Caco-2 (cell line): ENCODE measurements at regions not wholly inside any gene's neighbourhood (a gene's known extent, or its start where the extent isn't known, plus 50 kb on each side); places are given as distances from the start of the nearest gene placed in this dataset.

Experiments
- BruUV-seq: library from RNA; stranded (reverse); fragments of 400-500 nt; replicated peaks from 2 replicates; lab custom pipeline; 2021; lab: Mats Ljungman, UMichigan
- CTCF ChIA-PET: fragments of 300-600 bp; sonication (Branson Sonifier 250); formaldehyde crosslinking; loops from one replicate; lab custom pipeline; 2022; ENCODE audit warnings: antibody characterized with exemption; lab: Charles Lee
- POLR2A ChIA-PET: fragments of 300-600 bp; sonication (Branson Sonifier 250); formaldehyde crosslinking; loops from one replicate; lab custom pipeline; 2022; ENCODE audit warnings: antibody characterized with exemption; lab: Charles Lee
- DNase-seq, 2 experiments: peaks; one replicate each; pipeline versions ENCODE4 v3.0.0 to v3.0.0-alpha.2; 2020 to 2022
- H3K27me3 ChIP-seq: replicated peaks from 2 replicates; pipeline ENCODE4 v1.6.0; 2011; ENCODE audit warnings: low read length; ENCODE audit not compliant: control insufficient read depth, insufficient read depth
- H3K36me3 ChIP-seq: 2 replicates; pipeline ENCODE4 v1.5.1; 2011; ENCODE audit warnings: low read length; ENCODE audit not compliant: control insufficient read depth, insufficient read depth
- H3K4me1 ChIP-seq: fragments of 250-450 bp; sonication (Bioruptor Pico); 2 replicates; pipeline ENCODE4 v1.5.1; 2020; ENCODE audit warnings: mild to moderate bottlenecking
- H3K4me3 ChIP-seq: 2 replicates; pipeline ENCODE4 v1.5.1; 2011; ENCODE audit warnings: low read depth, mild to moderate bottlenecking, control low read depth, low read length
- H3K9me3 ChIP-seq: fragments of 250-450 bp; sonication (Bioruptor Pico); 2 replicates; pipeline ENCODE4 v1.5.1; 2020; ENCODE audit warnings: mild to moderate bottlenecking, moderate library complexity
- H3K27ac Mint-ChIP-seq: one replicate; pipeline ENCODE4 v1.8.0; 2022; ENCODE audit warnings: mixed read lengths; ENCODE audit not compliant: unreplicated experiment
- H3K27me3 Mint-ChIP-seq: one replicate; pipeline ENCODE4 v1.8.0; 2022; ENCODE audit warnings: mixed read lengths; ENCODE audit not compliant: insufficient read depth, unreplicated experiment
- H3K36me3 Mint-ChIP-seq: one replicate; pipeline ENCODE4 v1.8.0; 2022; ENCODE audit warnings: mild to moderate bottlenecking, mixed read lengths; ENCODE audit not compliant: insufficient read depth, unreplicated experiment
- H3K4me1 Mint-ChIP-seq: one replicate; pipeline ENCODE4 v1.8.0; 2022; ENCODE audit warnings: low read depth, mixed read lengths; ENCODE audit not compliant: unreplicated experiment
- H3K4me3 Mint-ChIP-seq: one replicate; pipeline ENCODE4 v1.8.0; 2022; ENCODE audit warnings: mild to moderate bottlenecking, moderate library complexity, mixed read lengths; ENCODE audit not compliant: unreplicated experiment
- H3K9me3 Mint-ChIP-seq: one replicate; pipeline ENCODE4 v1.8.0; 2022; ENCODE audit warnings: mixed read lengths; ENCODE audit not compliant: unreplicated experiment
- intact Hi-C: fragments of 100-400 bp; cut with micrococcal nuclease; formaldehyde crosslinking; loops from one replicate; pipeline ENCODE4 v1.10.0; 2022; ENCODE audit not compliant: unreplicated experiment
- TF ChIP-seq, protein P1 (sequence below), 2 experiments: fragments of 200-600 bp in 1 of 2; IDR thresholded peaks; 1 replicate in 1 of 2; 2 replicates in 1 of 2; pipeline versions ENCODE4 v1.5.1 to v1.8.0; 2011 to 2022; ENCODE audit warnings: antibody characterized with exemption in 1 of 2, control low read depth in 1 of 2, inconsistent platforms in 1 of 2, low read depth in 1 of 2, low read length in 1 of 2, mild to moderate bottlenecking in 1 of 2, moderate library complexity in 1 of 2; ENCODE audit not compliant: insufficient read depth in 1 of 2, severe bottlenecking in 1 of 2, unreplicated experiment in 1 of 2

GRCh38 chr13:111623208-111623607 lies 302.8 kb downstream of the TEX29 start:
- Histone ChIP-seq H3K4me1 (no peaks in the 10 kb centered on the region), H3K4me3 (no peak overlapping the region), H3K27me3 (no peaks in the 10 kb centered on the region), H3K9me3 (no peaks in the 10 kb centered on the region), H3K36me3 (no peaks in the 10 kb centered on the region)
- Mint-ChIP-seq H3K36me3 (no peaks in the 10 kb centered on the region), H3K4me1 (no peaks in the 10 kb centered on the region), H3K4me3 (no peak overlapping the region), H3K27me3 (peaks cover 7% of the 10 kb centered on the region), H3K9me3 (no peaks in the 10 kb centered on the region), H3K27ac (no peak overlapping the region)
- TF ChIP-seq, protein P1, sequence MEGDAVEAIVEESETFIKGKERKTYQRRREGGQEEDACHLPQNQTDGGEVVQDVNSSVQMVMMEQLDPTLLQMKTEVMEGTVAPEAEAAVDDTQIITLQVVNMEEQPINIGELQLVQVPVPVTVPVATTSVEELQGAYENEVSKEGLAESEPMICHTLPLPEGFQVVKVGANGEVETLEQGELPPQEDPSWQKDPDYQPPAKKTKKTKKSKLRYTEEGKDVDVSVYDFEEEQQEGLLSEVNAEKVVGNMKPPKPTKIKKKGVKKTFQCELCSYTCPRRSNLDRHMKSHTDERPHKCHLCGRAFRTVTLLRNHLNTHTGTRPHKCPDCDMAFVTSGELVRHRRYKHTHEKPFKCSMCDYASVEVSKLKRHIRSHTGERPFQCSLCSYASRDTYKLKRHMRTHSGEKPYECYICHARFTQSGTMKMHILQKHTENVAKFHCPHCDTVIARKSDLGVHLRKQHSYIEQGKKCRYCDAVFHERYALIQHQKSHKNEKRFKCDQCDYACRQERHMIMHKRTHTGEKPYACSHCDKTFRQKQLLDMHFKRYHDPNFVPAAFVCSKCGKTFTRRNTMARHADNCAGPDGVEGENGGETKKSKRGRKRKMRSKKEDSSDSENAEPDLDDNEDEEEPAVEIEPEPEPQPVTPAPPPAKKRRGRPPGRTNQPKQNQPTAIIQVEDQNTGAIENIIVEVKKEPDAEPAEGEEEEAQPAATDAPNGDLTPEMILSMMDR (IDR thresholded peaks at IDR 0.05; ENCODE audit: insufficient read depth in 1 of 2, low read depth in 1 of 2, low read length in 1 of 2, severe bottlenecking in 1 of 2, unreplicated experiment in 1 of 2), result no peak
- POLR2A ChIA-PET, result no interaction called here
- CTCF ChIA-PET, result no interaction called here
- no peak for DNase-seq
- intact Hi-C loops, result no loop called here
- BruUV-seq, result no TSS peak

DNA sequence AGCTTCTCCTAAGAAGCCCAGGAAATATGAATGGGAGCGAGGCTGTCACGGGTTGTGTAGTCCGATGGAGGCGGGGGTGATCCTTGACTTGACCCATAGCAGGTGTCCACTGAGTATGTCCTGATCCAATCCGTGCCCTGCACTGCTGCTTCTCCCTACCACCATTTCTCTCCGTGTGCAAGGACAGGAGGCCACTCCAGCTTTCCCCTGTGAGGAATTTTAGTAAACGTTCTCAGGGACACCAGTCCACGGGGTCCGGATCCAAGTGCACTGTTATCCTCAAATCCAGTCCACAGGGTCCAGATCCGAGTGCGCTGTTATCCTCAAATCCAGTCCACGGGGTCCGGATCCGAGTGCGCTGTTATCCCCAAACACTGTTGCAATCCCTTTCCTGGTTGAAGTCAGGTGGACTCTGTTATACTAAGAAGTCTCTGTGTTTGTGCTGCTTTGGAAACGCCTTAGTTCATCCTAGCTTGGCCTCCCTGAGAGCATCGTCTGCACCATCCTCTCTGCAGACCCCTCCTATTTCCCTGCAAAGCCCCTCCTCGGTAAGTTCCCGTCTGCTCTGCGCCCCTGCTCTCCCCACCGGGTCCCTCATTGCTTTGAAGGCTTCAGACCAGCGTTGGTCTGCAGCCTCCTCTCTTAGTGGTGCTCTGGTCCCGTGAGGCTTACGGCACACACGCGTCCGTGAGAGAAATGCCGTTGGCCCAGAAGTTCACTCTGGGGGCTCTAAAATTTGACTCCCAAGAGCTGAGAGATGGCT lies 303.5 kb downstream of the TEX29 start:
- no TSS peak for BruUV-seq
- POLR2A ChIA-PET, result no interaction called here
- no peak overlapping the region for H3K4me3 Mint-ChIP-seq

DNA sequence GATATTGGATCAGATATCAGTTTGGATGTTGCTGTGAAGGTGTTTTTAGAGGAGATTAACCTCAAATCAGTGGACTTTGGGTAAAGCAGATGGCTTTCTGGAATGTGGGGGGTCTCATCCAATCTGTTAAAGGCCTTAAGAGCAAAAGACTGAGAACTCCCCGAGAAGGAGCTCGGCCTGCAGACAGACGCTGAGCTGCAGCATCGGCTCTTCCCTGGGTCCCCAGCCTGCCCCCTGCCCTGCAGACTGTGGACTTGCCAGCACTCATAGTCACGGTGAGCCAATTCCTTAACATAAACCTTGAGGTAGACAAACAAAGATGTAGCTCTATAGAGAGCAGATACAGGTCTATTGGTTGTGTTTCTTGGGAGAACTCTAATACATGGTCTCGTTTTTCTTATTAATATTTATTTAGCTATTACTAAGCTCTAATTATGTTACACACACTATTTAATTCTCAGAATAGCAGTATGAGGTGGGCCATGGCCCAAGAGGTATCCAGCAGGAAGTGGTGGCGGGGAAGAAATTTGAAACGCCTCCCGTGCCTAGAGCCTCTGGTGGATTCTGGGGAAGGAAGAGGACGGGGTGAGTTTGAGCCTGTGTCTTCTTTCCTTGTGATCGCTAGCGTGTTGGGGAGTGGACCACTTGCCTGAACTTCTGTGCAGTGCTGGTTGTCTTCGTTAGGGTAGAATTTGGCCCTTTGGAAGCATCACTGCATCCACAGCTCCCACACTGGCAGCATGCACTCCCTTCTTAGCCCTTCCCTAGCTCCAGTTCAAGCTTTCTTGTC lies 305.3 kb downstream of the TEX29 start:
- no peak overlapping the region for H3K27ac Mint-ChIP-seq
- TF ChIP-seq, protein P1 (IDR thresholded peaks at IDR 0.05; ENCODE audit: insufficient read depth in 1 of 2, low read depth in 1 of 2, low read length in 1 of 2, severe bottlenecking in 1 of 2, unreplicated experiment in 1 of 2), result no peak
- BruUV-seq, result no TSS peak

More for the DNA sequence above, 303.5 kb downstream of the TEX29 start:
- Histone ChIP-seq H3K4me1 (no peaks in the 10 kb centered on the region), H3K36me3 (no peaks in the 10 kb centered on the region), H3K9me3 (no peaks in the 10 kb centered on the region), H3K27me3 (peaks cover 3% of the 10 kb centered on the region; the same call in 1 of the 2 replicates), H3K4me3 (no peak overlapping the region)
- CTCF ChIA-PET, result no interaction called here
- TF ChIP-seq, protein P1 (IDR thresholded peaks at IDR 0.05; ENCODE audit: insufficient read depth in 1 of 2, low read depth in 1 of 2, low read length in 1 of 2, severe bottlenecking in 1 of 2, unreplicated experiment in 1 of 2), result no peak
- intact Hi-C loops, result no loop called here
- Mint-ChIP-seq H3K9me3 (no peaks in the 10 kb centered on the region), H3K4me1 (no peaks in the 10 kb centered on the region), H3K27ac (no peak overlapping the region), H3K36me3 (no peaks in the 10 kb centered on the region), H3K27me3 (peaks cover 12% of the 10 kb centered on the region)
- DNase-seq, result no peak

More for the DNA sequence above, 305.3 kb downstream of the TEX29 start:
- H3K4me1 ChIP-seq, result no peaks in the 10 kb centered on the region
- H3K9me3 ChIP-seq, result no peaks in the 10 kb centered on the region
- peaks cover 3% of the 10 kb centered on the region; the same call in 1 of the 2 replicates for H3K27me3 ChIP-seq
- peaks cover 15% of the 10 kb centered on the region for H3K27me3 Mint-ChIP-seq
- intact Hi-C loops, result no loop called here
- H3K36me3 Mint-ChIP-seq, result no peaks in the 10 kb centered on the region
- no peak for DNase-seq
- H3K4me3 ChIP-seq, result no peak overlapping the region
- ChIA-PET POLR2A (no interaction called here), CTCF (no interaction called here)
- H3K4me3 Mint-ChIP-seq, result no peak overlapping the region
- H3K9me3 Mint-ChIP-seq, result no peaks in the 10 kb centered on the region
- H3K36me3 ChIP-seq, result no peaks in the 10 kb centered on the region
- H3K4me1 Mint-ChIP-seq, result no peaks in the 10 kb centered on the region
